NB4 (cell line): ENCODE measurements at regions not wholly inside any gene's neighbourhood (a gene's known extent, or its start where the extent isn't known, plus 50 kb on each side); places are given as distances from the start of the nearest gene placed in this dataset.

Experiments used
- DNase-seq: peaks from one replicate; pipeline ENCODE4 v3.0.0; 2010; ENCODE audit warnings: low read depth
- H3K4me3 ChIP-seq: one replicate; pipeline ENCODE4 v1.5.1; 2011; ENCODE audit warnings: mild to moderate bottlenecking, low read depth, low read length, moderate library complexity
- MYC ChIP-seq: IDR thresholded peaks from 2 replicates; pipeline ENCODE4 v1.6.1; 2011; ENCODE audit warnings: low read depth, low read length
- POLR2A ChIP-seq: IDR thresholded peaks from 2 replicates; pipeline ENCODE4 v1.6.1; 2011; ENCODE audit warnings: mild to moderate bottlenecking; ENCODE audit not compliant: insufficient read length; ENCODE audit errors: extremely low read depth
- TF ChIP-seq, protein P1 (sequence below): IDR thresholded peaks from one replicate; pipeline ENCODE4 v1.5.1; 2012; ENCODE audit warnings: low read depth, low read length
- TF ChIP-seq, protein P2 (sequence below): IDR thresholded peaks from 2 replicates; pipeline ENCODE4 v1.6.1; 2011; ENCODE audit warnings: low read depth, low read length

DNA sequence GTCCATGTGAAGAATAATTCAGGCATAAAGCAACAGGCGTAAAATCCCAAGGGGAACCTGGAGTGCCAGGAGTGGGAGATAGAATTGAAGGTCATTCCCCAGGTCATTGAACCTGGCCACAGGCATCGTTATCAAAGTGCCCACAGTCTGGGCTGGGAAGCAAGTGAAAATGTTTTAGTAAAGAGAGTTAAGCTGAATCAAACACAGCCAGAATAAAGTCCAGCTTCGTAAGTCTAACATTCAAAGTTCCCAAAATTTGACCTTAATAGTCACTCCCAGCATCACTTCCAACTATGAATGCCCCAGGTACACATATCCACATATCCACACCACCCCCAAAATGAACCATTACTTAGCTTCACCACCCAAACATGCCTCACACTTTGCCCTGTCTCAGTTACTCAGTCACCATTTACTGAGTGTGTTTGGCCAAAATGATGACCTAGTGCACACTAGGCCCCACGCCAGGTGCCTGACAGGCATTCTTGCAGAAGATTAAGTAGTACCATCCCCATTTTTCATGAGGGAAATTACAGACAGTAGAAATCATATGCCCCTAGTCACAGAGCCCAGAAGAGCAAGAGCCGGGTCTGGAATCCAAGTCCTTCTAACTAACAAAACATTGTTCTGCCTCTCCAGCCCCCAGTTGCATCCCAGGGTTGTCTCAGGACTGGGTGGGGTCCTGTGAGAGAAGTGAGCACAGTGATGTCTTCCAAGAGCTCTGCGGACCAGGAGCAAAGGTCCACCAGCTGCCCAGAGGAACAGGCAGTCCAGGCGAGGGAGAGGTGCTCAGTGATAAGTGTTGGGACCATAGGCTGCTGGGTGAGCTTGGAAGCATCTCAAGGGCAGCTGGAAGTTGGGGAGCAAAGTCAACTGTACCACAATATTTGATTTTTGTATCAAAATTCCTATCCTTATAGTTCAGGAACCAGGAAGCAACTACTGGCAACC is 65.2 kb upstream of the MYCN start:
- TF ChIP-seq, protein P1, sequence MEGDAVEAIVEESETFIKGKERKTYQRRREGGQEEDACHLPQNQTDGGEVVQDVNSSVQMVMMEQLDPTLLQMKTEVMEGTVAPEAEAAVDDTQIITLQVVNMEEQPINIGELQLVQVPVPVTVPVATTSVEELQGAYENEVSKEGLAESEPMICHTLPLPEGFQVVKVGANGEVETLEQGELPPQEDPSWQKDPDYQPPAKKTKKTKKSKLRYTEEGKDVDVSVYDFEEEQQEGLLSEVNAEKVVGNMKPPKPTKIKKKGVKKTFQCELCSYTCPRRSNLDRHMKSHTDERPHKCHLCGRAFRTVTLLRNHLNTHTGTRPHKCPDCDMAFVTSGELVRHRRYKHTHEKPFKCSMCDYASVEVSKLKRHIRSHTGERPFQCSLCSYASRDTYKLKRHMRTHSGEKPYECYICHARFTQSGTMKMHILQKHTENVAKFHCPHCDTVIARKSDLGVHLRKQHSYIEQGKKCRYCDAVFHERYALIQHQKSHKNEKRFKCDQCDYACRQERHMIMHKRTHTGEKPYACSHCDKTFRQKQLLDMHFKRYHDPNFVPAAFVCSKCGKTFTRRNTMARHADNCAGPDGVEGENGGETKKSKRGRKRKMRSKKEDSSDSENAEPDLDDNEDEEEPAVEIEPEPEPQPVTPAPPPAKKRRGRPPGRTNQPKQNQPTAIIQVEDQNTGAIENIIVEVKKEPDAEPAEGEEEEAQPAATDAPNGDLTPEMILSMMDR: no peak
- TF ChIP-seq POLR2A (no peak), MYC (no peak)
- TF ChIP-seq, protein P2, sequence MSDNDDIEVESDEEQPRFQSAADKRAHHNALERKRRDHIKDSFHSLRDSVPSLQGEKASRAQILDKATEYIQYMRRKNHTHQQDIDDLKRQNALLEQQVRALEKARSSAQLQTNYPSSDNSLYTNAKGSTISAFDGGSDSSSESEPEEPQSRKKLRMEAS: no peak
- no peak overlapping the region for H3K4me3 ChIP-seq
- DNase-seq: no peak

DNA sequence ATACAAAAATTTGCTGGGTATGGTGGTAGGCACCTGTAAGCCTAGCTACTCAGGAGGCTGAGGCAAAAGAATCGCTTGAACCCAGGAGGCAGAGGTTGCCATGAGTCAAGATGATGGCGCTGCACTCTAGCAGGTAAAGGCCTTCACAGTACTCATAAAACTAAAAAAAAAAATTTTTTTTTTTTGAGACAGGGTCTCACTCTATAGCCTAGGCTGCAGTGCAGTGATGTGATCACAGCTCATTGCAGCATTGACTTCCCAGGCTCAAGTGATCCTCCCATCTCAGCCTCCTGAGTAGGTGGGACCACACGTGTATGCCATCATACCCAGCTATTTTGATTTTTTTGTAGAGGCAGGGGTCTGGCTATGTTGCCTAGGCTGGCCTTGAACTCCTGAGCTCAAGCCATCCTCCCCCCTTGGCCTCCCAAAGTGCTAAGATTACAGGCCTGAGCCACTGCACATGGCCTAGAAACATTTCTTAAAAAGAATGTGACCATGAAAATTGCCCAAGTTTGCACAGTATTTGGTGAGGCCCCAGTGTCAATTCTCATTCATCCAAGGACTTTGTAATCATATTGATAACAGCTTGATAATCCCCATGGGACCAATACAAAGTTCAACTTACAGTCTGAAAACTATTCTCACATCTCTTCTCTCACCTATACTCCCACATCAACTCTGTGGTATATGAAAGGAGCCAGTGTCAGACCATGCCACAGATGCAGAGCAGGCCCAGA is 64.2 kb upstream of the MYCN start:
- no peak overlapping the region for H3K4me3 ChIP-seq
- TF ChIP-seq MYC: no peak
- TF ChIP-seq, protein P1: no peak
- TF ChIP-seq, protein P2: no peak
- no peak for DNase-seq

DNA sequence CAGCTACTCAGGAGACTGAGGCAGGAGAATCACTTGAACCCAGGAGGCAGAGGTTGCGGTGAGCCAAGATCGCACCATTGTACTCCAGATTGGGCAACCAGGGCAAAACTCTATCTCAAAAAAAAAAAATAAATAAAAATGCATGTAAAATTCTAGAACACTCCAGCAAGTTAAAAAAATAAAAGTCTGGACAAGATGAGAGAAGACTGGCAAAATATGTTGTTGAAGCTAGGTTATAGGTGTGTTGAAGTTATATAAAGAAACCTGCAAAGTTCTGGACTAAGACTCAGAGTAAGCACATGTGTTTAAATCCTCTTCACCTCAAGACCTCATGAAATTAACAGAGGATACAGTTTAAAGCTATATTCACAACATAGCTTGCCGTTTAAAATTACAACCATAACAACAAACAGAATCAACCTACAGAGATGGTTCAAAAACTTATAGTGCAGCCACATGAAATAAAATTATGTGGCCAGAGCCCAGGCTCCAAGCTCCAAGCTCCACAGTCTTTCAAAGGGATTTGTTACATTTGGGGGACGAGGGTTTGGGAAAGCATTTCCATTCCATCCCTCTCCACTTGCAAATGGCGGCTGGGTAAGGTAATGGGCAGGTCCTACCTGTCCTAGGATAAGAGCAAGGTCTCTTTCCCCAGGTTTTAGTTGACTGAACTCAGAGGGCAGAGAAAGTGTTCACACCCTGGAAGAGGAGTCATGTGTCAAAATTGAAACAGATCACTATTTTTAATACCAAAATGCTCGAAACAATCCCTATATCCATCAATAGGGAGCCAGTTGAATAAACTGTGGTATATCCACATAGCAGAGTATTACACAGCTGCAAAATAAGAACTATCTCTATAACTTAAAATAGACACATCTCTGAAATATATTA is 59.9 kb upstream of the MYCN start:
- no peak for DNase-seq
- no peak for TF ChIP-seq MYC
- TF ChIP-seq, protein P2: no peak
- TF ChIP-seq, protein P1: no peak
- no peak for TF ChIP-seq POLR2A
- no peak overlapping the region for H3K4me3 ChIP-seq

DNA sequence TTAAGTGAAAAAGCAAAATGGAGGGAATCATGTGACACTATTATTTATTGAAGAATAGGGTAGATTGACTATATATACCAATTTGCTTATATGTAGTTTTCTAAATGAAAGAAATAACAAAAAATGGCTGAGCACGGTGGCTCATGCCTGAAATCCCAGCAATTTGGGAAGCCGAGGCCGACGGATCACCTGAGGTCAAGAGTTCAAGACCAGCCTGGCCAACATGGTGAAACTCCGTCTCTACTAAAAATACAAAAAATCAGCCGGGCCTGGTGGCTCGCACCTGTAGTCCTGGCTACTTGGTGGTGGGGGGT is 59.3 kb upstream of the MYCN start:
- TF ChIP-seq MYC (no peak), POLR2A (no peak)
- TF ChIP-seq, protein P2: no peak
- TF ChIP-seq, protein P1: no peak
- no peak for DNase-seq
- H3K4me3 ChIP-seq: no peak overlapping the region

DNA sequence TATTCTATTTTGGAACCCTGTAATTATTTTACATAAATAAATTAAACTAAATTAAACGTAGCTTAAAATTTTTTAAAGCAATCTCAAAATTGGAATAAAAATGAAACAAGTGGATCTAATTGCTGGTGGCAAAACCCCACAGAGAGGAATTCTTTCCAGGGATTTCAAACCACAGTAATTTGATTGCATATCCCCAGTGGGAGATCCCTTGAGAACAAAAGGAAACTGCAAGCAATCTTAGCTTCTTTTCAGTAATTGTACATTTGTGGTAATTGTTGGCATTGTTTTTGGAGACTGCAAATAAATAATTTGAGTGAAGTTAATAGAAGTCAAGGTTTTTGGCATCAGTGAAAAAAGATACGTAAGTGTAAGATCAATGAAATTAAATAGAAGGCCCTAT is 58.7 kb upstream of the MYCN start:
- no peak for TF ChIP-seq MYC
- TF ChIP-seq, protein P2: no peak
- no peak for TF ChIP-seq POLR2A
- TF ChIP-seq, protein P1: no peak
- no peak overlapping the region for H3K4me3 ChIP-seq
- DNase-seq: no peak
